GM18502 (cell line): ENCODE measurements at regions not wholly inside any gene's neighbourhood (a gene's known extent, or its start where the extent isn't known, plus 50 kb on each side); places are given as distances from the start of the nearest gene placed in this dataset.

Source experiments
- ATAC-seq: cut with Tn5 transposase; IDR thresholded peaks from one replicate; pipeline ENCODE4 v1.9.1; 2021; ENCODE audit warnings: mild to moderate bottlenecking; ENCODE audit not compliant: unreplicated experiment, poor library complexity

GRCh38 chr3:194277104-194277785, 73.9 kb downstream of the CPN2 start:
- ATAC-seq: no peak

- no peak for ATAC-seq
Observed at GRCh38 chr3:194277786-194278130, 73.4 kb downstream of the CPN2 start.

- ATAC-seq: no peak
Observed at GRCh38 chr3:194278186-194278845, 72.8 kb downstream of the CPN2 start.

GRCh38 chr3:194279101-194279500, 72.0 kb downstream of the CPN2 start:
- ATAC-seq: no peak

DNA sequence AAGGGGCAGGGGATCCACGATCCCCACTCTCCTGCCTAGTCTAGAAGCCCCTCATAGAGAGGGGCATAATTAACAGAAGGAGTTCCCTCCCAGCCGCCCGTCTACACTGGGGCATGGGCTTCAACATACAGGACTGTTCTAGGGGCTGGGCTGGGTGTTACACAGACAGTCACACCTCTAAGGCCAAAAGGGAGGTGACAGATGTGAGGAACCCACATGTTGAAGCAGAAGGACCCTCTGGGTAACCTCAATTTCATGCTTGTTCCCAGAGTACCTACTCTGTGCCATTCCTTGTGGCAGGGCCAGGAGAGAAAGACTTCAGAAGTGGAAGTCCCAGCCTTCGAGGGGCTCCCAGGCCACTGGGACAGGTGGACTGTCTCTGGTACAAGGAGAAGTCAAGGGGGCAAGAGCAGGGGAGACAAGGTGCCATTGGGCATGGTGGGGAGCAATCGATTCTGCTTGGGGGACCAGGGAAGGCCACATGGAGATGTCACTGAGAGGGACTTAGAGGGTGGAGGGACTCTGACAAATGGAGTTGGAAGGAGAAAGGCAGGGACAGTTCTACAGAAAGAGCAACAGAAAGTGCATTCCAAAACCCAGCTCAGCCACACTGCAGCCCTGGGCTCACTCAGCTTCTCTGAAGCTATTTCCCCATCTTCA, 71.3 kb downstream of the CPN2 start:
- no peak for ATAC-seq

- ATAC-seq: no peak
Observed at GRCh38 chr3:194280777-194281176, 70.4 kb downstream of the CPN2 start.

DNA sequence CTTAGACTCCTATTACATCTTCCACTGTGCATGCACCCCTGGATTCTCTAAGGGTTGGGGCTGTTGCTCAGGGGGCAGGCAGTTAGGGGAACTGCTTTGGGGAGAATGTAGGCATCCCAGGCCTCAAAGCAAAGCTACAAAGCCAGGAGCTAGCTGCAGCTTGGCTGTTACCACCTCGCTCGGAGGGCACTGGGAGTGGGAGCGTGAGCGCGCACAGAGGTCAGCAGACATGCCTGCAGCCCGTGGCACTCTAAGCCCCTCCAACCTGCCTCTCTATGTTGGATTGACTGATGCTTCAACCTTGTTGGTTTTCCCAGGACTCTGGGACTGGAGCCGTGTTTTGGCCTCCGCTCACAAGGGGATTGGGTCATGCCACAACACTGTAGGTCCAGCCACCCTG, 69.8 kb downstream of the CPN2 start:
- ATAC-seq: no peak

- ATAC-seq: no peak
Observed at GRCh38 chr3:194281766-194282165, 69.4 kb downstream of the CPN2 start.

GRCh38 chr3:194282436-194283122, 68.5 kb downstream of the CPN2 start:
- ATAC-seq: no peak

DNA sequence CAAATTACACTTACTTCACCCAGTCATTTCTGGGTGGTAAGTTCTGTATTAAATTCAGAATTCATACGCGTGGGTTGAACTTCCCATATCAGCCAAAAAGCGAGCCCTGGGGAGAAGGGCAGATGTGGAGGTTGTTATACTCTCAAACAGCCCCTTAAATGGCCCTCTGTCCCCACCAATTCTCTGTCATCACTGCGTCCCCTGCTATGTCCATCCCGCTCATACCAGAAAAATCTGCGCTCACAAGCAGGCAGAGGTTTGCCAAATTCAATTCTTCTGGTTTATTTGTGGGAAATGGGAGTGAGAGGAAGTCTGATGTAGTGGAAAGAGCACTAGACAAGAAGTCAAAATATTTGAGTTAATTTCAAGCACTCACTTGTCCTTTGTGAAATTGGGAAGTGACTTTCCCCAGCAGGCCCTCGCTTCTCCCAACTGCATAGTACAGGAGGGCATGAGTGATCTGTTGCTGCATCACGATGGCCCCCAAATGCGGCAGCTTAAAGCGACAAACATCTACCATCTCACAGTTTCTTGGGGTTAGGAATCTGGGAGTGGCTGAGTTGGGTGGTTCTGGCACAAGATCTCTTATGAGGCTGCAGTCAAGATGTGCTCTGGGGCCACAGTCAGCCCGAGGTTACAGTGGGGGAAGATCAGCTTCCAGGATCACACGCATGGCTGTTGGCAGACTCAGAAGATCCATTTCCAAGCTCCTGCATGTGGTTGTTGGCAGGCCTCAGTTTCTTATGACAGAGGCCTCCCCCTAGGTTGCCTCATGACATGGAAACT, 67.7 kb downstream of the CPN2 start:
- ATAC-seq: no peak

DNA sequence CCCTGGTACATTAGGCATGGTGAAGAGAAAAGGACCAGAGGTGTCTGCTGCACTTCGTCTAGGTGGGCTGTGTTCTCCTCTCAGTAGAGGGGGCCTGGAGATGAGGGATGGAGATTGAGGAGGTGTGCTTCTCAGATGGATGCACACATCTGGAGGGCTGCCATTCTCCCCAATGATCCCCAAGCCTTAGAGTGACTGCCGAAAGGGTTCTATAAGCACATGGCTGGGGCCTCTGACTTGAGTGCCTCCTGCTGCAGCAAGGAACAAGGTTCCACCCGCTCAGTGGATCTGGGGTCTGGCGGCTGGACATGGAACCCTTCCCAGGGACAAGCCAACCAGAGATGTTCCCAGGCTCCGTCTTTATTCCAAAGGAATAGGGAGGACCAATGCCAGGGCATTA, 66.8 kb downstream of the CPN2 start:
- ATAC-seq: no peak

DNA sequence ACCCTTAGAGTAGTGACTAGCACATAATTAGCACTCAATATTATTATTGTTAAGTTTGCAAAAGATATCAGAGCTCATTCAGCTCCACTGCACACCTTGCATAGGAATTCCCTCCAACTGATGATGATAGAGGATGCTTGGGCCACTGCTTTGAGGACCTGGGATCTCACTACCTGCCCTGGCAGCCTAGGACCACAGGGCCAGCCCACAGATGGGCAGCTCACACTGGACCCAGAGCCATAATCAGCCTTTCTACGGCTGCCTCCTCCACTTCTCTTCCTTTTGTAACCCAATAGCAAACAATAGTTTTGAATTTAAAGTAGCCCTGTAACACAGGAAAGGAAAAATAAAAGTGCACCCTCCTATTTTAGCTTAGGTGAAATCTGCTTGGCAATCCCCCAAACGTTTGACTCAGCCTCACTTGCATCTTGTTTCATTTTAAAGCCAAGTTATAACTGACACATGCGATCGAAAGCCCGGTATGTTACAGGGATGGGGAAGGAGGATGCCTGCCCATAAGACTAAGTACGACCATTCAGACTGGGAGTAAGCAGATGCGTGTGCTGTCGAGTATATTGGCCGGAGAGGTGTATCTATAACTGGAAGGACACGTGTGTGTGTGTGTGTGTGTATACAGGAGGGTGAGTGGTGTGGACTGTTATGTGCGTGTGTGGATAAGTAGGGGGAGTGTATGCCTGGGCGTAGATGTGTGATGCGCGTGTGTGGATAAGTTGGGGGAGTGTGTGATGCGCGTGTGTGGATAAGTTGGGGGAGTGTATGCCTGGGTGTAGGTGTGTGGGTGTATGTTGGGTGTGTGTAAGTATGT, 65.9 kb downstream of the CPN2 start:
- no peak for ATAC-seq

GRCh38 chr3:194285850-194286197, 65.3 kb downstream of the CPN2 start:
- no peak for ATAC-seq

GRCh38 chr3:194286375-194287146, 64.6 kb downstream of the CPN2 start:
- no peak for ATAC-seq

DNA sequence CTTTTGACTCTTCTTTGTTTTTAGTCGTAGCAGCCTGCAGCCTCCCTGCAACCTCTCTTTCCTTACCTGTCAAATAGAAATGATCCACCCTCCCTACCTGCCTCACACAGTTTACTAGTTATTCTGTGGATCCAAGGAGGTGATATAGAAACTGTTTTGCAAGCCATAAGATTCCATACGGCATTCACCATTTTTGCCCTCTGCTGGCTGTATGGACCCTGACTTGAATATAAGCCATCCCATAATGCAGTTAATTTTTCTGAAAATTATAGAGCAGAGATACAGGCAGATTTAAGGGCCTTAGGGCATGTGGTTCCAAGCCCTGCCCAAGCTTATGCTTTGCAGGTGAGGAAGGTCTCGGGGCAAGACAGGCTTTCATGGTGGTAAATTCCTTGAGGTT, 63.8 kb downstream of the CPN2 start:
- ATAC-seq: no peak

DNA sequence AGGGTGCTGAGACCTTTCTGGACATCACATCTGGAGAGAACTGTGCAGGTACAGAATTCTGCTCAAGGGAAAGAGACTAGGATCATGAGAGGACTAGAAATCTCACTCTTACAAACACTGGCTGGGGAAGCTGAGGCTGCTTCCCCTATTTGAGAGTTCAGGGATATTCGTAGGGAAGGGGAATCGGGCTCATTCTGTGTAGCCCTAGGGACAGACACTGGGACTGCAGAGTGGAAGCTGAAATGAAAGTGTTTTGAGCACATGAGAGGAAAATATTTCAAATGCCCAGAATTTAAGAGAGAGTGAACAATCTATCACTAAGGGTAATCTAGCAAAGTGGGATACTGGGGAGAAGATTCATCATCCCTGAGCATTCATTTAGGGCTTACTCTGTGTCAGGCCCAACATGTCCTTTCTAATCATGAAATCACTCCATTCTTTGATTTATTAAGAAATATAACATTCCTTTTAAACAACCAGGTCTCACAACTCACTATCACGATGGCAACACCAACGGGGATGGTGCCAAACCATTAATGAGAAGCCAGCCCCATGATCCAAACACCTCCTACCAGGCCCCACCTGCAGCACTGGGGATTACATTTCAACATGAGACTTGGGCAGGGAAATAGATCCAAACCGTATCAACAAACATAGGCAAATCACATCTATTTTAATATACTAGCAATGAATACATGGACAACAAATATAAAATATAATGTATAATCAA, 63.0 kb downstream of the CPN2 start:
- ATAC-seq: no peak
